HCT116 (cell line): ENCODE measurements at regions not wholly inside any gene's neighbourhood (a gene's known extent, or its start where the extent isn't known, plus 50 kb on each side); places are given as distances from the start of the nearest gene placed in this dataset.

Source experiments
- CTCF ChIP-seq, 3 experiments: fragments of 200-600 bp in 1 of 3; sonication (generic) in 1 of 3; IDR thresholded peaks in 2 of 3; conservative IDR thresholded peaks in 1 of 3; 2 replicates each; pipeline ENCODE4 v1.5.1; 2012 to 2017; ENCODE audit warnings: low read depth in 2 of 3, low read length in 2 of 3, antibody characterized with exemption in 1 of 3, borderline replicate concordance in 1 of 3, control low read depth in 1 of 3, mild to moderate bottlenecking in 1 of 3, mixed read lengths in 1 of 3, mixed run types in 1 of 3, moderate library complexity in 1 of 3; ENCODE audit not compliant: insufficient read depth in 1 of 3
- RAD21 ChIP-seq: IDR thresholded peaks from 2 replicates; pipeline ENCODE4 v1.6.1; 2012; ENCODE audit warnings: low read depth, mild to moderate bottlenecking

GRCh38 chr7:66537876-66538275, 90.8 kb upstream of the KCTD7 start:
- TF ChIP-seq CTCF (IDR thresholded peaks at IDR 0.05 in 2 of 3, conservative IDR thresholded peaks at IDR 0.05 in 1 of 3; ENCODE audit: borderline replicate concordance in 1 of 3, insufficient read depth in 1 of 3, low read depth in 2 of 3, low read length in 2 of 3) (no peak), RAD21 (no peak)
